DMS53 treated with DMSO at 0.1 percent for 48 hours (cell line): ENCODE measurements at regions not wholly inside any gene's neighbourhood (a gene's known extent, or its start where the extent isn't known, plus 50 kb on each side); places are given as distances from the start of the nearest gene placed in this dataset.
A peak's percentile ranks its signal among the peaks of the same experiment; 100 is the strongest.
"Not testable (repeated sequence)": the region's sequence is repeated elsewhere in the genome, so short reads cannot be mapped to it uniquely, and the experiment has no call there.

ENCODE experiments used
- DNase-seq: peaks from one replicate; lab custom pipeline; 2025; ENCODE audit not compliant: unreplicated experiment; lab: John Stamatoyannopoulos, UW

DNA sequence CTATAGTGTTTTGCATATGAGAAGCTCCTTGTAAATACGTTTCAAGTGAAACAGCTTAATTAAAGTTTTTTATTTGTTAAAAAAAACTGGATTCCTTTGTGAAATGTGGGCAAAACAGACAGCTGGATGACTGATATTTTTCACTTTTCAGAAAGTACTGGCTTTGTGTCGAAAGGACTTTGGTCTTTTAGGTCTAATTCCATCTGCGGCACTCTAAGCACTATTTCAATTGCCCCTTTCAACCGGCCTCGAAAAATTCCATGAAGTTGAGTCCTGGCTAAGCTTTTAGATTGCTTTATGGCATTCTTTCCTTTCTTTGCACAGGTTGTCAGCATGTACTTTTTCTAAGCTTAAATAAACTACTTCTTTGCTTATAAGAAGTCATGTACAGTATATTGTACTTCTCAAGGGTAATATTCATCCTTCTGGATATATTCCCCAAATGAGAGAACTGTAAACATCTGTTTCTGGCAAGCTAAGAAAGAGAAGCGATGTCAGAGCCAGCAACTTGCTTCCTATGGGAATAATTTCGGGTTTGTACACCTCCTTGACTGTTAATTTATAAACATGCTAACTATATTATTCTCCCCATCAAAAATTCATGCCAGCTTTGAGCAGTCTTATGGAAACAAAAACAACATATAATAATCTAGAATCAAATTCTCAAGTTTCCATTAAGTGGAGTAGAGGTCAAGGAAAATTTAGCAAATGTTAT, 611.3 kb downstream of the ETNK1 start:
- no peak for DNase-seq

DNA sequence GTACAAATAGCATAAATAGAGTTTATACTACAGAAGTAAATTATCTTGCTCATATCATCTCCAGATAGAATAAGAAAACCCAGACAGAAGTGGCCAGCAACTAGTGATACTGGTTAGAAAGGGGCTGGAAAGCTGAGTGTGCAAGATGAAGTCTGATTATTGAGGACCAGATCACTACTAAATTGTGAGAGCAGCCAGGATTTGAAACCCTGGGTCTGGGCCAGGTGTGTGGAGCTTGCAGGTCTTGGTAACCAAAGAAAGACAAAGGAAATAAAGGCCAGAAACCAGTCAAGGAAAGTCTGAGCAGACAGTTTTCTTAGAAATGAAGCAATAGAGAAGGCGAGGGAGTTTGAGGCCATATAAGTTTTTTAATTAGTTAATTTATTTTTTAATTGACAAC, 611.8 kb downstream of the ETNK1 start:
- no peak for DNase-seq

DNA sequence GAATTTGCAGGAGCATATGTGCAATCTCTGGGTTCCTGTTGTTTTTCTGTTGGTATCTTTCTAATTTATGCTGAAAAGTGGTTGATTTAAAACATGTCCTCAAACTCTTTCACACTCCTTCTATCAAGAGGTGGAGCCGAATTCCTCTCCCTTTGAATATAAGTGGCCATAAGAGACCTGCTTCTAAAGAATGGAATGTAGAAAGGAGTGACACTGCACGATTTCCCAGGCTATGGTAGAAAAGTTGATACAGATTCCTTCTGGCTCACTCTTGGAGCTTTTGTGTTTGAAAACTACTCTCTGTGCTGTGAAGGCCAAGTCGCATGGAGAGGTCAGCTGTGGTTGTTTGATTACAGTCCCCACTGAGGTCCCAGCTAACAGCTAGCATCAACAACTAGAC, 613.2 kb downstream of the ETNK1 start:
- DNase-seq, result no peak

DNA sequence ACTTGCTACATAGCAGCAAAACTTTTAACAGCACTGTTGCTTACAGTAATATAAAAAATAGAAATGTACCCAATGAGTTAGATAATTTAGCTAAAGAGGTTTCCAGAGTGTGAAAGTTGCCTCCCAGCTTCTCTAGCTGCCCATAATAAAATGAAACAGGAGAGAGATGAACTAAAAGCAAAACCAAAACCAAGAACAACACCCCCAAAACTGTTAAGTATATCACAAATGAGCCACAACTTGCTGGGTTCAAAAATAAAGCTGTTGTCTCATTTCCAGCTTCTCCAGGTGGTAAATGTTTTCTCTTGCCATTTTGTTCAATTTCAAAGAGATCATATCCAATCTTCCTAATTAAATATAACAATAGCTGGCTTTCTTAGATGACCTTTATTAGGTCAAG, 614.0 kb downstream of the ETNK1 start:
- no peak for DNase-seq

DNA sequence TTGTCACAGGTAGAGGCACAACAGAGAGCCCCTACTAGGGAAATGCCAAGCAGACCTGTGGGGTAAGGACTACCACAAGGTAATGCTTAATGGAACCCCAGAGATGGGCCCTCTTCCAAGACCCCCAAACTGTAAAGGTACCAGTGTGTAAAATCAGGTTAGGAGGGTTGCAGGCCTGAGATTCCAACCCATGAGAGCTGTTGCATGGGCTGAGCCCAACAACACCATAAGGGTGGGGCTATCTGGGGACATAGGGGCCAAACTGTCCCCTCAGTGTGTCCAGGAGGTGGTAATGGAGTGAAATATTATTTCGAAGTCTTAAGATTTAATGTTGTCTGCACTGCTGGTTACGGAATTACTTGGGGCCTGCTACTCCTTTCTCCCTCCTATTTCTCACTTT, 620.2 kb downstream of the ETNK1 start:
- DNase-seq, result no peak

DNA sequence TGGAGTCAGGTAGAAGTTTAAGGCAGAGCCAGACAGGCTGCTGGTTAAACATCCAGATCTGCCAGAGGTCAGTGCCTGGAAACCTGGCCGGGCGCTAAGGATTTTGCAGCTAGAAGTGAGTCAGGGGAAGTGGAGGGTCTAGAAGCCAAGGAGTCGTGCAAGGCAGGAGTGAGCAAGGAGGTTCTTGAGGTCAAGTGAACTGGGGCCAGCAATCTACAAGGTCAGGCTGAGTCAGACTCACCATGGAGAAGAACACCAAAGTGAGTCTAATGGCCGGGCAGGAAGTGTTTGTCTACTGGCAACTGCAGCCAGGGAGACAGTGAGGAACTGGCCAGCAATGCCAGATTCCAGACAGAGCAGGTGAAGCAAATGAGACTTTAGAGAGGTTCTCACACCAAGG, 628.2 kb downstream of the ETNK1 start:
- DNase-seq, result no peak

DNA sequence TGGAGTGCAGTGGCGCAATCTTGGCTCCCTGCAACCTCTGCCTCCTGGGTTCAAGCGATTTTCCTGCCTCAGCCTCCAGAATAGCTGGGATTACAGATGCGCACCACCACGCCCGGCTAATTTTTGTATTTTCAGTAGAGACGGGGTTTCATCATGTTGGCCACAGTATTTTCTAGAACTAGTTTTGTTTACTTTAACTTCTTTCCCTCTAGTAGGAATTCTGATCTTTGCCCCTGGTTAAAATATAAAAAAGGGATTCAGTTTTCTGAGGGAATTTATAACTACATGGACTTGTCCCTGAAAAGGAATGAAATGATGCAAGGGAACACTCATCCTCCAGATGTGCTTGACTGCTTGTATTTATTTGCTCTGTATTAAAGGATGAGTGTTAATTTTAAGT, 628.9 kb downstream of the ETNK1 start:
- not testable (repeated sequence) for DNase-seq

DNA sequence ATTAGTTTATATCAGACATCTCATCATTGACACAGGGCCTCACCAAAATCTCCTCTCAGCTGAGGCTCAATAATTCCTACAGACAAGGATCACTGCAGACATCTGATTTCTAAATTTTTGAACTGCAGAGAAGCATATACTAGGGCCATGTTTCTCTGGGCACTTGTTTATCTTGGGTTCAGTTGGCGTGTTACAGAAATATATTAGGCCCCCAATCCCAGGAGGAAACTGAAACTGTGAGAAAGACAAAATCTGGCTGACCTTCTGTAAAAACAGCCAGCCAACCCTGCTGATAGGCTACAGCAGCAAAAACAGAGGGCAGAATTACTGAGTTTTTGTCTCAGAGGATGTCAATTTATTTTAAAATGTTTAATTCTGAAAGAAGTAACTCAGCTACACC, 634.6 kb downstream of the ETNK1 start:
- DNase-seq, result no peak

DNA sequence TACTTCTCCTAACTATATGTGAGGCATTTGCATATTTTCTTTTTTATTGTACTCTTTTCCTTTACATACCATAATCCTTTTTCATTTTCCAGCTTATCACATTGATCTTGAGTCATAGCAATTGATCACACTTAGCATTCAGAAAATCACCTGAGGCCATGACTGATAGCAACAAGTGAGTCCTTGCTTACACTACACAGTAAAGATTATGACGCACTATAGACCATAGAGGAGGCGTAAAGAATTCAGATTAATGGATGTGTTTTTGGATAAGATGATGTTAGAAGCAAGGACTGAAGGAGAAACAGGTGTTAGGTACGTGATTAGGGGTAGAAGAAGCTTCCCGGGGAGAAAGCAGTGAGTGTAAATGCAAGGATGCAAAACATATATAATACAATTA, 637.7 kb downstream of the ETNK1 start:
- no peak for DNase-seq

DNA sequence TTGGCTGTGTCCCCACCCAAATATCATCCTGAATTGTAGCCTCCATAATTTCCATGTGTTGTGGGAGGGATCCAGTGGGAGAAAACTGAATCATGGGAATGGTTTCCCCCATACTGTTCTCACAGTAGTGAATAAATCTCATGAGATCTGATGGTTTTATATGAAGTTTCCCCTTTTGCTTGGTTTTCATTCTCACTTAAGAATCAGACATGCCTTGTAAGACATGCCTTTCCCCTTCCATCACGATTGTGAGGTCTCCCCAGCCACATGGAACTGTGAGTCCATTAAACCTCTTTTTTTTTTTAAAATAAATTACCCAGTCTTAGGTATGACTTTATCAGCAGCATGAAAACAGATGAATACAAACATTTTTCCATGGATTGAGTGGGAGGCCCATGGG, 652.9 kb downstream of the ETNK1 start:
- DNase-seq, result no peak

DNA sequence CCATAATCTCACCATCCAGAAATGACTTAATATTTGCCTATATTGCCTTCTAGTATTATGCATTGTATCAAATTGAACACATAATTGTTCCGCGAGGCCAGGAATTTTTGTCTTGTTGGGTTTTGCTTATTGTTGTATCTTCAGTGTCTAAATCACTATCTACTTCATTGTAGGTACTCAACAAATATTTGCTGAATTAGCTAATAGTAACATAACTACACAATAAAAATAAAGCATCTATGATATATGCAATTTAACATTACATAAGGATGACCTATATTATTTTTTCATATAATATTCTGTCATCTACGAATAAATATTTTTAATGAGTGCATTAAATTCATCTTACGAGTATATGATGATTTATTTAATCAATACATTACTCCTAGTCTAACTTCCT, 656.3 kb downstream of the ETNK1 start:
- no peak for DNase-seq

DNA sequence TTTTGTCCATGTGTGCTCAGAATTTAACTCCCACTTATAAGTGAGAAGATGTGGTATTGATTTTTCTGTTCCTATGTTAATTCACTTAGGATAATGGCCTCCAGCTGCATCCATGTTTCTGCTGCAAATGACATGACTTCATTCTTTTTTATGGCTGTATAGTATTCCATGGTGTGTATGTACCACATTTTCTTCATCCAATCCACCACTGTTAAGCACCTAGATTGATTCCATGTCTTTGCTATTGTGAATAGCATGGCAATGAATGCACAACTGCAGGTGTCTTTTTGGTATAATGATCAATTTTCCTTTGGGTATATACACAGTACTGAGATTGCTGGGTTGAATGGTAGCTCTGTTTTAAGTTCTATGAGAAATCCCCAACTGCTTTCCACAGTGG, 657.7 kb downstream of the ETNK1 start:
- no peak for DNase-seq

DNA sequence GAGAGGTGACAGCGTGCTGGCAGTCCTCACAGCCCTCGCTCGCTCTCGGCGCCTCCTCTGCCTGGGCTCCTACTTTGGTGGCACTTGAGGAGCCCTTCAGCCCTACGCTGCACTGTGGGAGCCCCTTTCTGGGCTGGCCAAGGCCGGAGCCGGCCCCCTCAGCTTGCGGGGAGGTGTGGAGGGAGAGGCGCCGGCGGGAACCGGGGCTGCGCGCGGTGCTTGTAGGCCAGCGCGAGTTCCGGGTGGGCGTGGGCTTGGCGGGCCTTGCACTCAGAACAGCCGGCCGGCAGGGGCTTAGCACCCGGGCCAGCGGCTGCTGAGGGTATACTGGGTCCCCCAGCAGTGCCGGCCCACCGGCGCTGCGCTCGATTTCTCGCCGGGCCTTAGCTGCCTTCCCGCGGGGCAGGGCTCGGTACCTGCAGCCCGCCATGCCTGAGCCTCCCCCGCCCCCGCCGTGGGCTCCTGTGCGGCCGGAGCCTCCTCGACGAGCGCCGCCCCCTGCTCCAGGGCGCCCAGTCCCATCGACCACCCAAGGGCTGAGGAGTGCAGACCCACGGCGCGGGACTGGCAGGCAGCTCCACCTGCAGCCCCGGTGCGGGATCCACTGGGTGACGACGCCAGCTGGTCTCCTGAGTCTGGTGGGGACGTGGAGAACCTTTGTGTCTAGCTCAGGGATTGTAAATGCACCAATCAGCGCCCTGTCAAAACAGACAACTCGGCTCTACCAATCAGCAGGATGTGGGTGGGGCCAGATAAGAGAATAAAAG, 661.0 kb downstream of the ETNK1 start:
- not testable (repeated sequence) for DNase-seq

DNA sequence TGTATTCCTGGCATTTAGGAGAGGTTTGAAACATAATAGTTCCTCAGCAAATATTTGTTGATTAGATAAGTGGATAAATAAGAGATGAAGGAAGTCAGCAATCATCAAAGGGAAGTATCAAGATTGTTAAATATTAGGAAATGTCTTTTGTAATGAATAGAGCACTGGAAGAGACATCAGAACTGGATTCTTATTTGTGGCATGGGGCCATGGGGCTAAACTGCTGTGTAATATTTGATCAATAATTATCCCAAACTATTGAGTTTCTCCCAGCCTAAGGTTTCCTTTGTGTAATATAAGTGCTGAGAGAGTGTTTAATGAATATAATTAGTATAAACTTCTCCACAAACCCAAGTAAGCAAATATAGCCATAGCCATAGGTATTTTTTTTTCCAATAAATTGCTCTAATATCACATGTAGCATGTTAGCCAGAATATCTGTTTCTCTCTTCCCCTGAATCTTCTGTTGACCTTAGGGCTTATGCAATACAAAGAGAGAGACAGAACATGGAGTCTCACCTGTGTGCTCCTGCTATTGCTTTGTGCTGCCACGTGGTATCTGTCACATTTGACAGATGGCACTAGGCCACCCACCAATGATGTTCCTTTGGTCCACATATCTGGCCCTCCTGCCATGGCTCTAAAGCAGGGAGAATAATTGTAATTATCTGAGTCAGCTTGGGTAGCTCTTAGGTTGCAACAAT, 658.7 kb downstream of the SOX5 start:
- peak; percentile 30 for DNase-seq

DNA sequence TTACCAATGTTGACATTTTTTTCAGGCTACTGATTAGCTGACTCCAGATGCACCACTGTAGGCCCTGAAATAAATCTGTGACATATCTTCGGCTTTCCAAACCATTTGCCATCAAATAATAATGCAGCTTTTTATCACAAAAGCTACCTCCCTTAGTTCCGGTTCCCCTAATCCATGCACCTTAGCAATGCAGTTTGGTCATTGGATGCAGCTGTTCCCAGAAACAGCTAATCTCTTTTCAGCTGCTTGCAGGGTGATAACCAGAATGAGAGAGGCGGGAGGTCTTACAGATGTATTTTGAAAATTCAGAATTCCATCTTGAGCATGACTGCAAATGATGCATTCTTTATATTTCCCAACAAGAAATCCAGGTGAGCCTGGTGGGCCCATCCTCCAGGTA, 646.2 kb downstream of the SOX5 start:
- no peak for DNase-seq

DNA sequence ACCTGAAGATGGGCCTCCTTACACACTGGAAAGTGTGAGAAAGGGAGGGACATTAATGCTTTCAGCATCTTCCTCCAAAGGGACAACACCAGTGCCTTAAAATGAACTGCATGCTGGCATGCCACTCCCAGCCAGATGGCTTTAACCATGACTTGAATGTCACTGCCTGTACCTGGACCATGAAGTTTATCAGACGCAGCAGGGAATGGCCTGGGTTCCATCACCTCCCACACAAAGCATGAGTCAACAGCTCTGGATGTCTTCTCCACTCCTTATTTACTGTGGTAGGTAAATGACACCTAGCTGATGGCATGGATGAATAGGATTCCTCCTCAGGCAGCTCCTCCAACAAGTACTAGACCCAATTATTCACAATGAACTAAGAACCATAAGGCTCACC, 645.6 kb downstream of the SOX5 start:
- DNase-seq, result no peak

DNA sequence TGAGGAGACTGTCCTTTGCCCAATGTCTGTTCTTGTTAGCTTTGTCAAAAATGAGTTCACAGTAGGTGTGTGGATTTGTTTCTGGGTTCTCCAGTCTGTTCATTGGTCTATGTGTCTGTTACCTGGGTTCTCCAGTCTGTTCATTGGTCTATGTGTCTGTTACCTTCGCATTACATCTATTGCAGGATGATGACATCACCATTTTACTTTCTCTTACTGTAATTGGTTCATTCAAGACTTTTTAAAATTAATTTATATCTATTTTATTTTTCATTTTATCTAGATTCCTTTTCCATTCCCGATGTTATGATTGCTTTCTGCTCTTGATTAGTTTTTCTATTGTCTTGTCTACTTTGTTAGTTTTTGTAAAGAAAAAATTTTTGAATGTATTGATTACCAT, 615.5 kb downstream of the SOX5 start:
- DNase-seq, result no peak

DNA sequence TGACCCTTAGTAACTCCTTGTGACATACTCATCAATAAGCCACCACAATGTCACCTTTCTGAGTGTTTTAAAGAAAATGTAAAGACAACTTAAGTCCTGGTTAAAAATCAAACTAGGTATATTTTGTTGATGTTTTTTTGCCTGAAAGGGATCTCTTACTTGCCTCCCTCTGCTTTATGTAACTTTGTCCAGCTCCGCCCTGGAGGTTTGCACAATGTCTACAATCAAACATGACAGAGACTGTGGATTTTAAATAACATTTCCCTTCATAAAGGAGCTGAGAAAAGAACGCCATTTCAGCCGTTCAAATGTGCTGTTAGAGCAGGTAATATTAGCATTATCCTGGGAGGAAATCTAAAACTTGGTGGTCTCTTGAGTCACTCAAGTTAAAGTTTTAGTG, 613.9 kb downstream of the SOX5 start:
- no peak for DNase-seq

DNA sequence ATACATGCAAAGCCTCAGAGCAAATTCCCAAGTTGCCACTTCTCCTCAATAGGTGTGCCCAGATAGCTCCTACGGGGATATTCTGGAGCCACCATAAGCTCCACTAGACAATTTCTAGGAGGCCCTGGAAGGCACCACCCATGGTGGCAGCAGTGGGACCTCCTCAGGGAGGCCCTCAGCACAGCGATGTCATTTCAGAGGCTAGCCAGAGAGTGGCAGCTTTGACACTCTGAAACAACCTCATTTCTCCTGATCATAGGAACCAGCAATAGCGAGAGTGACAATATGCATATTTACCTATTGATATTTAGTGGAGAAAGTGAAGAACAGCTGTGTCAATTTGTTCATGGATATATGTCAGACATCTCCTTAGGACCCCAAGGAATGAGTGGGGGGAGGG, 612.3 kb downstream of the SOX5 start:
- no peak for DNase-seq

DNA sequence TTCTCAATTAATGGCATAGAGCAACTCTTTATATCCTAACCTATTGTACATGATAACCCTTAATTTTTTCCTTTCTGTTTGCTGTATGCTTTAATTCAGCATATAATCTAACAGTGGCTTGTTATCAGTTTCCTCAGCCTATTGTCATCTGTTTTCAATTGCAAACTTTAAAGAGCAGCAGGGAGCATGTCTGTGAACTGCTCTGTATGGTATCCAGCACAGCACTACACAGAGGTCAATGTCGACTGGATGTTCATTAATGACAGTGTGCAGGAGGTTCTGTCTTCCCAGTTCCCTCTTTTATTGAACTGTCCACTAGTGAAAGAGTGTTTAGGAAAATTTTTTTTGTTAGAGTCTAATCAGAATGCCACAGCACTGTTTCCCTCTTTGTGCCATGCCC, 609.1 kb downstream of the SOX5 start:
- no peak for DNase-seq

DNA sequence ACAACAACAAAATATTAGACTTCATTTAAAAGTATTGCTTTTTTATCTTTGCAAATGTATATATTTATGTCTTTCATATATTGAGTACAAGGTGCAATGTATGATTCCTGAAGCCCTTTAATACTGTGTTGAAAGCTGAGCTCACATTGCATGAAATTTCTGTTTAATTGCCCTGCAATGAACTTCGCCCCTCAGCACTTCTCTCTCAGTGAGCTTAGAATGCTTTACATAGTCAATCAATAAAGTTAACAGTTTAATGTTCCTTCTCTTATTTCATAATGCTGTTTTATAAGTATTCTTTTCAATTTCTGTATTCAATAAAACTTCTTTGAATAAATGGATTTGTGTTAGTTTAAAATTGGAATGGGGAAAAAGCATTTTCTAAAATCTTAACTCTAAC, 607.1 kb downstream of the SOX5 start:
- DNase-seq, result no peak

DNA sequence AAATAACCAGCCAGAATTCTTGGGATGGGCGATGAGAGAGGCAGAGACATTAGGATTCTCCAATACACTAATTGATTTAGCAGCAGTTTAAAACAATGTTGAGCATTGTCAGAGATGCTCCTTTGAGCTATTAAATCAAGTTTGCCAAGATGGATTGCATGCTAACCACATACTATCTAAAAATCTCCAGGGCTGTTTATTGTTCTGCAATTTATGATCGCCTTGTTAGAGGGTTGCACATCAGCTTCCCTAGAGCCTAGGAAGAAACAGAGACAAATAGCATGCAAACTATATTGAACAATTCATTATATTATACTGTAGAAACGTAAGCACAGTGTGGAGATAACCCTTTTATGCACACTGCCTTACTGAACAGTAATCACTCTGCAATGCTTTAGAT, 599.9 kb downstream of the SOX5 start:
- DNase-seq, result no peak
